Smooth muscle cell (in vitro differentiated cells): ENCODE measurements at regions not wholly inside any gene's neighbourhood (a gene's known extent, or its start where the extent isn't known, plus 50 kb on each side); places are given as distances from the start of the nearest gene placed in this dataset.

Experiments
- DNase-seq: peaks from one replicate; lab custom pipeline; 2025; ENCODE audit not compliant: unreplicated experiment; lab: John Stamatoyannopoulos, UW
- H2AFZ ChIP-seq: fragments of 200-600 bp; sonication (generic); 2 replicates; pipeline ENCODE4 v1.6.0; 2016; ENCODE audit warnings: antibody characterized with exemption, low read depth, mild to moderate bottlenecking
- H3F3A ChIP-seq: fragments of 200-600 bp; sonication (generic); 2 replicates; pipeline ENCODE4 v1.6.0; 2017; ENCODE audit warnings: antibody characterized with exemption, low read depth
- H3K27ac ChIP-seq: fragments of 200-600 bp; sonication (generic); 2 replicates; pipeline ENCODE4 v1.5.1; 2016; ENCODE audit warnings: low read depth, mild to moderate bottlenecking
- H3K27me3 ChIP-seq: fragments of 200-600 bp; sonication (generic); 2 replicates; pipeline ENCODE4 v1.6.1; 2016; ENCODE audit warnings: low read depth, mild to moderate bottlenecking
- H3K36me3 ChIP-seq: fragments of 200-600 bp; sonication (generic); 2 replicates; pipeline ENCODE4 v1.5.1; 2016; ENCODE audit warnings: low read depth
- H3K4me1 ChIP-seq: fragments of 200-600 bp; sonication (generic); 2 replicates; pipeline ENCODE4 v1.5.1; 2016; ENCODE audit warnings: low read depth
- H3K4me2 ChIP-seq: fragments of 200-600 bp; sonication (generic); 2 replicates; pipeline ENCODE4 v1.6.0; 2016; ENCODE audit warnings: mild to moderate bottlenecking
- H3K4me3 ChIP-seq: fragments of 200-600 bp; sonication (generic); 2 replicates; pipeline ENCODE4 v1.5.1; 2016; ENCODE audit warnings: mild to moderate bottlenecking
- H3K79me2 ChIP-seq: fragments of 200-600 bp; sonication (generic); 2 replicates; pipeline ENCODE4 v1.6.0; 2016; ENCODE audit warnings: low read depth, mild to moderate bottlenecking
- H3K9ac ChIP-seq: fragments of 200-600 bp; sonication (generic); 2 replicates; pipeline ENCODE4 v1.6.0; 2016; ENCODE audit warnings: low read depth
- H3K9me3 ChIP-seq: fragments of 200-600 bp; sonication (generic); replicated peaks from 2 replicates; pipeline ENCODE4 v1.5.1; 2016; ENCODE audit warnings: low read depth
- H4K20me1 ChIP-seq: fragments of 200-600 bp; sonication (generic); 2 replicates; pipeline ENCODE4 v1.6.0; 2016; ENCODE audit warnings: low read depth
- CTCF ChIP-seq: fragments of 200-600 bp; sonication (generic); IDR thresholded peaks from 2 replicates; pipeline ENCODE4 v1.5.1; 2017; ENCODE audit warnings: borderline replicate concordance, mild to moderate bottlenecking, antibody characterized with exemption; ENCODE audit not compliant: insufficient read depth, poor library complexity, severe bottlenecking
- WGBS: methylation state at CpG from one replicate; pipeline ENCODE4 v1.1.7; 2016; ENCODE audit warnings: low lambda C conversion rate; 5-methylcytosine and 5-hydroxymethylcytosine counted together

DNA sequence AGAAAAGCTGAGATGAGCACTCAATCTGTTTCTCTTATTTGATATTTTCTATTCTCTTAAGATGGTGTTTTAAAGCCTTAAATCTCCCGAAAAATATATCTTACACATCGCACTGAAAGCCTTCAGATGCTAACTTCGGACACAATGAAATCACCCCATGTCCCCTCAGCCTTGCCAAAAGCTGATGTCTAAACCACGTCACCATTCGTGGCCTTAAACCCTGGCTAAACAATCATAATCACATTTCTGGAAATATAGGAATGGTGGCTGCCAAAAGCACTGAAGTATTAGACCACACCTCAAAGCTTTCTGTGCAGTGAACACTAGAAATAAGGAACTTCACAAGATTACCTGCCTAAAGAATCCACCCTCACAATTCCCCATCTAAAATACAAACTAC, 402.7 kb downstream of the SOX9 start:
- no peak for DNase-seq

DNA sequence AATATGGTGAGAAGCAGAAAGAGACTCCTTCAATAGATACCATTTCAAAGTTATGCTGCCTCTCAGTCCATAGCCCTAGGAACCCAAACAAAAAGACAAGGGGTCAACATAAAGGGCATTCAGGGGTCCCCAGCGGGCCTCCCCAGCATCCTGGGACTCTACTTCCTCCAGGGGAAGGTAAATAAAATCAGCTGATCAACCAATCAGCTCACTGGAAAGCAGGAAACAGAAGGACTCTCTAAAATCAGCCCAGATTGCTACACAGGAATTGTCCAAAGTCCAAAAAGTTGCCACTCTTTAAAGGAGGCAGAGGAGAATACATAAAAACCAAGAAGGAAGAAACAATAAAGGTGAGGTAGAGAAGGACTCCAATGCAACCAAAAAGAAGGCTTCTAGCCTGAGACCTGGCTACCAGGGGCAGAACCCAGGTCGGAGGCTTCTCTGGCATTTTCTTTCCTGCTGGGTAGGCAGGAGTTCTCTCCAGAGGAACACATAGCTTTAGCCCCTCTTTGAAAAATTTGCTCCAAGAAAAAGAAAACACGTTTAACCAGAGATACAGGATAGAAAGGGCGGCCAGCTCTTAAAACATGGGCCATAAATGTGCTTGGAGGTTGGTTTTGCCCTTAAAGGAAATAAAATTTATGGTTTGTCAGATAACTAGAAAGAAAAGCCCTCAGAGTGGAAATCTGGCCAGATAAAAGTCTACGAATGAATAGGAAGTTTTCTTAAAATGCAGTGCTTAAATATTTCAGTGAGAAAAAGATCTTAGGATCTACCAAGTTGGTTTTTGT, 404.6 kb downstream of the SOX9 start:
- Histone ChIP-seq H3F3A (no peaks in the 10 kb centered on the region), H3K27me3 (no peaks in the 10 kb centered on the region), H3K79me2 (peaks cover 51% of the 10 kb centered on the region), H3K9ac (no peak overlapping the region), H2AFZ (no peak overlapping the region), H4K20me1 (peaks cover 89% of the 10 kb centered on the region), H3K4me1 (peaks cover 4% of the 10 kb centered on the region), H3K4me2 (peak overlapping the region; percentile 8), H3K27ac (no peak overlapping the region), H3K36me3 (no peaks in the 10 kb centered on the region), H3K9me3 (no peaks in the 10 kb centered on the region), H3K4me3 (no peak overlapping the region)
- no peak for TF ChIP-seq CTCF
- DNase-seq: no peak
- WGBS: 46% methylated on average over 5 of the region's 5 CpGs

More for the DNA sequence above, 402.7 kb downstream of the SOX9 start:
- Histone ChIP-seq H3F3A (no peaks in the 10 kb centered on the region), H3K27ac (no peak overlapping the region), H3K36me3 (no peaks in the 10 kb centered on the region), H3K79me2 (peaks cover 54% of the 10 kb centered on the region), H3K4me2 (no peak overlapping the region), H4K20me1 (peaks cover 87% of the 10 kb centered on the region), H3K27me3 (no peaks in the 10 kb centered on the region), H3K9ac (no peak overlapping the region), H3K9me3 (no peaks in the 10 kb centered on the region), H3K4me1 (peaks cover 14% of the 10 kb centered on the region), H3K4me3 (no peak overlapping the region), H2AFZ (no peak overlapping the region)
- 91% methylated on average over 5 of the region's 5 CpGs for WGBS
- no peak for TF ChIP-seq CTCF

GRCh38 chr17:72526769-72527168, 405.9 kb downstream of the SOX9 start:
- peaks cover 4% of the 10 kb centered on the region for H3K4me1 ChIP-seq
- TF ChIP-seq CTCF: no peak
- H3K4me2 ChIP-seq: no peak overlapping the region
- no peak overlapping the region for H3K9ac ChIP-seq
- no peaks in the 10 kb centered on the region for H3K9me3 ChIP-seq
- peaks cover 49% of the 10 kb centered on the region for H3K79me2 ChIP-seq
- no peak for DNase-seq
- H4K20me1 ChIP-seq: peaks cover 89% of the 10 kb centered on the region
- H3K4me3 ChIP-seq: no peak overlapping the region
- no peak overlapping the region for H3K27ac ChIP-seq
- H2AFZ ChIP-seq: no peak overlapping the region
- H3K27me3 ChIP-seq: no peaks in the 10 kb centered on the region
- no peaks in the 10 kb centered on the region for H3K36me3 ChIP-seq
- WGBS: 92% methylated on average over 8 of the region's 8 CpGs
- no peaks in the 10 kb centered on the region for H3F3A ChIP-seq

GRCh38 chr17:72527789-72528188, 407.0 kb downstream of the SOX9 start:
- no peak overlapping the region for H3K27ac ChIP-seq
- no peak overlapping the region for H3K4me3 ChIP-seq
- H3K9me3 ChIP-seq: no peaks in the 10 kb centered on the region
- no peak overlapping the region for H2AFZ ChIP-seq
- no peak overlapping the region for H3K4me2 ChIP-seq
- 92% methylated on average over 8 of the region's 9 CpGs for WGBS
- H4K20me1 ChIP-seq: peaks cover 87% of the 10 kb centered on the region
- no peaks in the 10 kb centered on the region for H3K36me3 ChIP-seq
- no peak for TF ChIP-seq CTCF
- no peak overlapping the region for H3K9ac ChIP-seq
- DNase-seq: no peak
- no peaks in the 10 kb centered on the region for H3F3A ChIP-seq
- H3K27me3 ChIP-seq: no peaks in the 10 kb centered on the region
- H3K79me2 ChIP-seq: peaks cover 55% of the 10 kb centered on the region
- H3K4me1 ChIP-seq: peaks cover 4% of the 10 kb centered on the region
